NCI-H2196 treated with DMSO at 0.1 percent for 48 hours (cell line): ENCODE measurements at regions not wholly inside any gene's neighbourhood (a gene's known extent, or its start where the extent isn't known, plus 50 kb on each side); places are given as distances from the start of the nearest gene placed in this dataset.
"Not testable (repeated sequence)": the region's sequence is repeated elsewhere in the genome, so short reads cannot be mapped to it uniquely, and the experiment has no call there.

ENCODE experiments used
- DNase-seq: peaks from one replicate; lab custom pipeline; 2025; ENCODE audit not compliant: unreplicated experiment; lab: John Stamatoyannopoulos, UW

DNA sequence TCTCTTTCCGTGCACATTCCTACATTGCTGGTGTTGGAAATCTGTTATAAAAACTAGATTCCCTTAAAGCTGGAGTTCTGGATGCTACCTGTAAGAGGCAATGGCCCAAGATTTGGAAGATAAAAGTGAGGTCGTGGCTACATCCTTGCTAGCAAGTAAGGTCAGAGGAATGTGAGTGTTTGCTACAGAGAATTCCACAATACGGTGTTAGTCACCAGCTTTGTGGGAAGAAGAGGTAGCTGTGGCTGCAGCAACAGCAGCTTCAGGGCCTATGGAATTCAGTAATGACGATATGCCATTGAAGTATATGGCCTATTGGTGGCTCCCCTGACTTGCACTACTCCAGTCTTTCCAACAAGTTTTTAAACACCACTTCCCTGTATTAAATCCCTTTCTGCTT is 227.7 kb upstream of the TMEM260 start:
- DNase-seq, result no peak

DNA sequence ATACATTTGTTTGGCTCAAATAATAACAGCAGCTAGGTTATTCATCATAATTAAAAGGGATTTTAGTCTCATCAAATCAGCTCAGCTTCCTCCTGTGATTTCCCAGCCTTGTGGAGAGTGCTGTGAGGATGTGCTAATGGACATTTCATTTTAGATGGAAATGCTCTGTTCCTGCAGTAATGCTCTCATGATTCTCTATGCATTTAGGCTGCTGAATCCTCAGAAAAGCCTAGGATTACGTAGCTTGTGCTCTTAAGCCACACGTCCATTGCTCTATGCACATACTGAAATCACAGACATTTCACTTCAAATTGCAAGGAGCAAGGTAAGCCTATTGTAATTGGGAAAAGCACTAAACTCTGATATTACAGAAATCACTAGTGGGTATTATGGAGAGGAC is 226.6 kb upstream of the TMEM260 start:
- no peak for DNase-seq

DNA sequence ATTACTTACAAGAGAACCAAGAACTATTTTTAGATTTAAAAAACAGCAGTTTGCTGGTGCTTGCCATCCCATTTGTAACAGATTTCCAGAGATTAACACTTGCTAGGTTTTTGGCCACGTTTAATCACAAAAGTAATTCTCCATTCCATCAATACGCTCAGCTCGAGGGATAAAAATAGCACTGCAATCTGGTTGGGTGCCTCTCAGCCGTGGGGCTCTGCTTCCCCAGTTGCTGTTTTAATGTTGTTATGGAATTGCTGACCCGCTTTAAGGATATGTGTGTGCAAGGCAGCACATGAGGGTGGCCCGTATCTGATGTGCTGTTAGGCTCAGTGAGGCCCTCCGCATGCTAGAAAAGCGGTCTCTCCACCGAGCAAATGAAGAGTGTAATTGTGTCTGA is 222.2 kb upstream of the TMEM260 start:
- no peak for DNase-seq

- DNase-seq, result no peak
Observed at GRCh38 chr14:56358275-56358674, 221.3 kb upstream of the TMEM260 start.

- no peak for DNase-seq
Observed at GRCh38 chr14:56358851-56359614, 220.6 kb upstream of the TMEM260 start.

DNA sequence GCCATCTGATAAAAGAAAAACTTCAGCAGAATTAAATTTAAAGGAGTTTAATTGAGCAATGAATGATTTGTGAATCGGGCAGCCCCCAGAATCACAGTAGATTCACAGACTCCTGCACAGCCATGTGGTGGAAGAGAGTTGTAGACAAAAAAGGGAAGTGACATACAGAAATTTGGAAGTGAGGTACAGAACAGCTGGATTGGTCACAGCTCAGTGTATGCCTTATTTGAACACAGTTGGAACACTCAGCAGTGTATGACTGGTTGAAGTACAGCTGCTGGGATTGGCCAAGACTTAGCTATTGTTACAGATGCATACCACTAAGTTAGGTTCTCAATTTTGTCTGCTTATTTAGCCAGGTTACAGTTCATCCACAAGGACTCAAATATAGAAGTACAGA is 213.9 kb upstream of the TMEM260 start:
- not testable (repeated sequence) for DNase-seq

DNA sequence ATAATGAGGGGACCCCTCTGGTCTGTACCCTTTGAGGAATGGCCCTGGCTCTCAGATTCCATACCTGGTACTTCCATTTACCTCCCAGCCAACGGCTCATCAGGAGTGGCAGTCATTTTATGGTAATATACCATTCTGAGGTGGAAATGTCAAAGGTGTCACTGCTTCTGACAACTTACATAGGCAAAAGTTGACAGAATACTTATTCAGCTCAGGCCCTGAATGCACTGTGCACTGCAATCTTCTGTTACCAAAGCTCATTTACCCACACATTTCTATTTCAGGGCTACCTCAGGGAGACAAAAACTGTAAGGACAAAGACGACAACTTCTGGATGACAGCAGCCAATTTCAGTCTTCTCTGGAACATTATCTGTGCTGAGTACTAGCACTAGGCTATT is 212.2 kb upstream of the TMEM260 start:
- no peak for DNase-seq

DNA sequence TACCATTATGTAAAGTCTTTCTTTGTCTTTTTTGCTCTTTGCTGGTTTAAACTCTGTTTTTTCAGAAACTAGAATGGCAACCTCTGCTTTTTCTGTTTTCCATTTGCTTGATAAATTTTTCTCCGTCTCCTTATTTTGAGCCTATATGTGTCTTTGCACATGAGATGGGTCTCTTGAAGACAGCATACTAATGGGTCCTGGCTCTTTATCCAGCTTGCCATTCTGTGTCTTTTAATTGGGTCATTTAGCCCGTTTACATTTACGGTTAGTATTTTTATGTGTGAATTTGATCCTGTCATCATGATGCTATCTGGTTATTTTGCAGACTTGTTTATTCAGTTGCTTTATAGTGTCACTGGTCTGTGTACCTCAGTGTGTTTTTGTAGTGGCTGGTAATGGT is 207.9 kb upstream of the TMEM260 start:
- no peak for DNase-seq

GRCh38 chr14:56374421-56374820 is 205.2 kb upstream of the TMEM260 start:
- no peak for DNase-seq

DNA sequence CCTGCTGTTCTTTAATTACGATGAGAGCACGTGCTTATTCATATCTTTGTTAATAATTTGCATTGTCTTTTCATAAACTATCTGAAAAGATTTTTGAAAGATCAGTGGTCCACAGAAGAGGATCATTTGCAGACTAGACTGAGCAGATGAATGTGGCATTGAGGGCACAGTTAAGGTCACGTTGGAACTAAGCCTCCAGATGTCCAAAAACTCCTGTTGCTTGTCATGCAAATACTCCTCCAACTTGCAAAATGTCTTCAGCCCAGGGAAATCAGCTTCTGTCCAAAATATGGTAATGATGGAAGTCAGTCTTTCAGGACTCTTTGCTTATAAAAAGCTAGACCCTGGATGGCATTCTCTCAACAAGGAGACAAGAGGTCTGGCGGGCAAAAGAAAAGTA is 201.6 kb upstream of the TMEM260 start:
- no peak for DNase-seq

DNA sequence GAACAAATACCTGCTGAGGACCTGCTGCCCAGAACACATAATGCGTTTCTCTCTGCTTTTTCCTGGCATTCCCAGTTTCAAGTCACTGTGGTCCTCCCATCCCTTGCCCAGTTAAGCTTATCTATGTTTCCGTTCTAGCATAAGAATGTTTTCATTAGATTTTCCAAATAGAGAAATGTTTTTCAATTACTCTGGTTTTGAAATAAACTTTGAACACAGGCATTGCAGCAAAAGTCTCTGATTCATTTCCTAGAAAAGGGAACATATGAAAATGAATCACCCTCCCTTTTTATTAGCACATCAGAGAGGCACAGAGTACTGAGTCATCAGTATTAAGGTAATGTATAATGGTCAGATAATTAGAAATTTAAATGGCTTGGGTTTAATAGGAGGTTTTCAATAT is 201.1 kb upstream of the TMEM260 start:
- no peak for DNase-seq

GRCh38 chr14:56379956-56380355 is 199.6 kb upstream of the TMEM260 start:
- DNase-seq, result no peak

DNA sequence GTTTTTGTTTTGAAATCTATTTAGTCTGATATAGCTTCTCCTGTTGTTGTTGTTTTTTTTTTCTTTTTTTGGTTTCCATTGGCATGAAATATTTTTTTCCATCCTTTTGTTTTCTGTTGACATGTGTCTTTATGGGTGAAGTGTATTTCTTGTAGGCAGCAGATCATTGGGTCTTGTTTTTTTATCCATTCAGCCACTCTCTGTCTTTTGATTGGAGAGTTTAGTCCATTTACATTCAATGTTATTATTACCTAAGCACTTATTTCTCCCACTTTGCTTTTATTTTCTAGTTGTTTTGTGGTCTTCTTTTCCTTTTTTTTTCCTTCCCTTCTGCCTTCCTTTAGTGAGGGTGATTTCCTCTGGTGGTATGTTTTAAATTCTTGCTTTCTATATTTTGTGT is 193.6 kb upstream of the TMEM260 start:
- no peak for DNase-seq

DNA sequence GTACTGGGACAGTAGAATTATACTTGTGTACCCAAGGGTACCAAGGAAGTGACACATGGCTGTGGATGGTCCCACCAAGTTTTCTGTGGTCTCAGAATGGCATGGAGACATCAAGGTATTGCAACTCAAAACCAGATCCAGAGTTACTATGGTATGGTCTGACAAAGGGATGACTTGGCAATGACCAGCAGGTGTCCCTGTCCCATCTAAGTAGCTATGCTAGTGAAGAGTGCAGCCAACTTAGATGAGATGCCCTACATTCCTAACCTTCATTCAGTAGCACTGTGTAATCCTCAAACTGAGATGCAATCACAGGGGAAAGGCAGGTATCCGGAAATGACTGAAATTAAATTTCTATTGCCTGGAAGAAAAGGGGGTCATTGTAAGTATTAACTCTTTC is 188.7 kb upstream of the TMEM260 start:
- DNase-seq, result no peak

DNA sequence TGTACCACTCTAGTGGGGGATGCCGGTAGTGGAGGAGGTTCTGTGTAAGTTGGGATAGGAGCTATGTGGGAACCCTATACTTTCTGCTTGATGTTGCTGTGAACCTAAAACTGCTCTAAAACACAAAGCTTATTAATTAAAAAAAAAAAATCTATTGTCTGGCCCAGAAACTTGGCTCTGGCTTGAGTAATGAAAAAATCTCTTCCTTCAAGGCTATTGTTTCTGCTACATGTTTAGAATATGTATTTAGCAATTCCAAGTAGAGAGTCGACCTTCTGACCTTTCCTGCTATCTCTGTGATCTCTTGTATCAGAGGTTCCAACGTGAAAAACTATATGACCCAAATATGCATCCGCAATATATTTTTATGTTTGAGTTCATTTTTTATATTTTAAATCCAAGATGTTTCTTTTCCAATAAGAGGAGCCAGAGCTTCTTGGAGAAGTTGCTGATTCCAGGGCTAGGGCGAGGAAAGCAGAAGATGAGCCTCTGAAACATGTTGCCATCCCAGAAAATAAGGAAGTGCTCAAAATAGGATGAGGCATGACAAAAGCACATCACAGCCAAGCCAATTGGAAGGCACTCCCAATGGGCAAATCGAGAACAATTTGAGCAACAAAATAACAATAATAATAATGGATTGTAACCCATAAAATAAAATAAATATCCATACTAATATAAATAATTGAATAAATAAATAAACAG is 184.6 kb upstream of the TMEM260 start:
- DNase-seq, result no peak

- no peak for DNase-seq
Observed at GRCh38 chr14:56400109-56400825, 179.3 kb upstream of the TMEM260 start.

GRCh38 chr14:56412468-56413434 is 166.8 kb upstream of the TMEM260 start:
- DNase-seq, result no peak

- DNase-seq, result no peak
Observed at GRCh38 chr14:56413721-56414120, 165.9 kb upstream of the TMEM260 start.

DNA sequence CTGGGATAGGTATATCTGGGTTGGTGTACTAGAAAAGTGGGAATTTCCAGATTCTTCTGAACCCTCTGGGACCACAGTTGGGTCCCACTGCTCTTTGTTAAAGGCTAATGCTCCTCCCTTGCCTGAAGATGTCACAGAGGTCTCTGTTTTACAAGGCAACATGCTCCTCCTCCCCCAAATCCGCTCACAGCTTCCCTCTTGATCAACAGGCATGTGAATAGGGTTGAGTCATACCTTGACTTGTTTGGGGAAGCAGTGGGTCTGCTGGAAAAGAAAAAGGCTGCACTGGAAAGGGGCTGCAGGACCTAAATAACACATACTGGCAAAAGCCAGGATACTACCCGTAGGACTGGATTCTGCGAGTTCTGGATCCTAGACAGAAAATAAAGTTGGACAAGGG is 165.4 kb upstream of the TMEM260 start:
- no peak for DNase-seq

GRCh38 chr14:56416213-56416612 is 163.4 kb upstream of the TMEM260 start:
- no peak for DNase-seq

DNA sequence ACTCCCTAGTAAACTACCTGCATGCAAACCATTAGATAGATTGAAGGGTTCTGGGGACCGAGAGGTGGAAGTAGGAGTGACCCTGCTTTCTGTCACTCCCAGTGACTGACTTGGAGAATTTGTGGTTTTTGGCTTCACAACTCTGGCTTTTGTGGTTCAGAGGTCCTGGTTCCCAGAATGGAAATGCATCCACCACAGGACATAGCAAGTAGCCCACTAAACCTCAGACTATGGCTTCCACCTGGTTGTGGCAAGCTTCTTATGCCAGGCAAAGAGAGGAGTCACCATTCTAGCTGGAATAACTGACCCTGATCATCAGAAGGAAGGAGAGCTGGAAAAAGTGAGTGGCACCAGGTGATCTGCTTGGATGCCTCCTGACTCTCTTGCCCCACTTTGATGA is 162.4 kb upstream of the TMEM260 start:
- no peak for DNase-seq
